ENCODE measurements at regions not wholly inside any gene's neighbourhood (a gene's known extent, or its start where the extent isn't known, plus 50 kb on each side); places are given as distances from the start of the nearest gene placed in this dataset.
"Not testable (repeated sequence)": the region's sequence is repeated elsewhere in the genome, so short reads cannot be mapped to it uniquely, and the experiment has no call there.

DNA sequence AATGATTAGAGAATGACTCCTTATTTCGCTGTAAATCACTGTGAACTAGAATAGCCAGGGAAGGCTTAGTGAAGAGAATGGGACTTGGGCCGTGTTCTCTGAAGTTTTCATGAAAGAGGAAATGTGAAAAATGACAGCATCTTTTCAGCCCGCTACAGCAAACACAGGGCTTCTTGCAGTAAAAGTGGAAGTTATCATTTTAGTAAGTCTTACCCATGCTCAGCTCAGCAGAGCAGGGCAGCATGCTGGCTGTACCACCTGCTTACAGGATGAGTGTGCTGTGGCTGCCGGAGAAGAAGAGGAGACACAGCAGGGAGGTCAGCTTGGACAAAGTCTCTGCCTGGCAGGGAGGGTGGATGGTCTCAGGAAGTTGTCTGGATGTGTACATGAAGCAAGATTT lies 300.7 kb upstream of the DLGAP1 start:
- ATAC-seq (ENCODE audit: low read depth) (no peak), DNase-seq (no peak)
- Histone ChIP-seq H3K79me2 (ENCODE audit: control insufficient read depth, insufficient read depth, low read length) (no peaks in the 10 kb centered on the region), H3K4me2 (replicated peaks; ENCODE audit: low read depth, low read length, poor library complexity, severe bottlenecking) (no peak overlapping the region), H3K9ac (ENCODE audit: low read length) (no peak overlapping the region), H3K27me3 (replicated peaks in 1 of 4; ENCODE audit: control extremely low read depth in 1 of 4, control insufficient read depth in 3 of 4, insufficient read depth in 4 of 4, low read length in 3 of 4) (no peaks in the 10 kb centered on the region), H3K4me1 (ENCODE audit: control insufficient read depth in 2 of 2, insufficient read depth in 2 of 2, low read length in 2 of 2) (no peaks in the 10 kb centered on the region), H3K4me3 (ENCODE audit: control extremely low read depth in 1 of 5, extremely low read depth in 1 of 5, insufficient read depth in 1 of 5, low read depth in 2 of 5, low read length in 4 of 5) (no peak overlapping the region), H3K27ac (ENCODE audit: low read length in 2 of 2) (no peak overlapping the region), H2AFZ (ENCODE audit: insufficient read depth, low read depth, low read length, poor library complexity, severe bottlenecking) (no peak overlapping the region), H4K20me1 (ENCODE audit: control insufficient read depth, insufficient read depth, low read length, poor library complexity, severe bottlenecking) (no peaks in the 10 kb centered on the region), H3K36me3 (replicated peaks in 1 of 2; ENCODE audit: control extremely low read depth in 1 of 2, control insufficient read depth in 1 of 2, extremely low read depth in 1 of 2, insufficient read depth in 2 of 2, low read length in 1 of 2) (no peaks in the 10 kb centered on the region), H3K9me3 (ENCODE audit: control extremely low read depth in 1 of 3, control insufficient read depth in 2 of 3, insufficient read depth in 1 of 3, low read length in 2 of 3) (peaks cover 0 to 9% (median 1%) of the 10 kb centered on the region in 3 donors)
- ChIA-PET POLR2A (no interaction called here), CTCF (no interaction called here)
- H3K9me3 Mint-ChIP-seq (ENCODE audit: insufficient read depth): peaks cover 4% of the 10 kb centered on the region
- H3K27me3 Mint-ChIP-seq: no peaks in the 10 kb centered on the region
- TF ChIP-seq, protein P1, sequence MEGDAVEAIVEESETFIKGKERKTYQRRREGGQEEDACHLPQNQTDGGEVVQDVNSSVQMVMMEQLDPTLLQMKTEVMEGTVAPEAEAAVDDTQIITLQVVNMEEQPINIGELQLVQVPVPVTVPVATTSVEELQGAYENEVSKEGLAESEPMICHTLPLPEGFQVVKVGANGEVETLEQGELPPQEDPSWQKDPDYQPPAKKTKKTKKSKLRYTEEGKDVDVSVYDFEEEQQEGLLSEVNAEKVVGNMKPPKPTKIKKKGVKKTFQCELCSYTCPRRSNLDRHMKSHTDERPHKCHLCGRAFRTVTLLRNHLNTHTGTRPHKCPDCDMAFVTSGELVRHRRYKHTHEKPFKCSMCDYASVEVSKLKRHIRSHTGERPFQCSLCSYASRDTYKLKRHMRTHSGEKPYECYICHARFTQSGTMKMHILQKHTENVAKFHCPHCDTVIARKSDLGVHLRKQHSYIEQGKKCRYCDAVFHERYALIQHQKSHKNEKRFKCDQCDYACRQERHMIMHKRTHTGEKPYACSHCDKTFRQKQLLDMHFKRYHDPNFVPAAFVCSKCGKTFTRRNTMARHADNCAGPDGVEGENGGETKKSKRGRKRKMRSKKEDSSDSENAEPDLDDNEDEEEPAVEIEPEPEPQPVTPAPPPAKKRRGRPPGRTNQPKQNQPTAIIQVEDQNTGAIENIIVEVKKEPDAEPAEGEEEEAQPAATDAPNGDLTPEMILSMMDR (IDR thresholded peaks at IDR 0.05): no peak
- no peak for TF ChIP-seq EZH2 (IDR thresholded peaks at IDR 0.05; ENCODE audit: borderline replicate concordance, insufficient read depth, low read depth, low read length, poor library complexity, severe bottlenecking)
- no peak overlapping the region for H3K4me3 Mint-ChIP-seq
- 68% methylated on average over 4 of the region's 4 CpGs for WGBS (ENCODE audit: insufficient coverage)
- H3K27ac Mint-ChIP-seq: no peak overlapping the region
- H3K4me1 Mint-ChIP-seq: no peaks in the 10 kb centered on the region
- intact Hi-C loops (cut with micrococcal nuclease): no loop called here

DNA sequence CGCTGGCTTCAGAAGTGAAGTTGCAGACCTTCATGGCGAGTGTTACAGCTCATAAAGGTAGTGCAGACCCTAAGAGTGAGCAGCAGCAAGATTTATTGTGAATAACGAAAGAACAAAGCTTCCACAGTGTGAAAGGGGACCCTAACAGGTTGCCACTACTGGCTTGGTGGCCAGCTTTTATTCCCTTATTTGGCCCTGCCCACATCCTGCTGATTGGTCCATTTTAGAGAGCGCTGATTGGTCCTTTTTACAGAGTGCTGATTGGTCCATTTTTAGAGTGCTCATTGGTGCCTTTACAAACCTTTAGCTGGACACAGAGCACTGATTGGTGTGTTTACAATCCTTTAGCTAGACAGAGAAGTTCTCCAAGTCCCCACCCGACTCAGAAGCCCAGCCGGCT lies 298.0 kb upstream of the DLGAP1 start:
- intact Hi-C loops (cut with micrococcal nuclease): not testable (repeated sequence)

More for the DNA sequence above, 298.0 kb upstream of the DLGAP1 start:
- H3K27ac Mint-ChIP-seq; H3K4me1 ChIP-seq (ENCODE audit: control insufficient read depth in 2 of 2, insufficient read depth in 2 of 2, low read length in 2 of 2); H2AFZ ChIP-seq (ENCODE audit: insufficient read depth, low read depth, low read length, poor library complexity, severe bottlenecking); H3K27ac ChIP-seq (ENCODE audit: low read length in 2 of 2); H3K79me2 ChIP-seq (ENCODE audit: control insufficient read depth, insufficient read depth, low read length); CTCF ChIA-PET; H3K4me1 Mint-ChIP-seq; H3K9me3 Mint-ChIP-seq (ENCODE audit: insufficient read depth); H3K9me3 ChIP-seq (ENCODE audit: control extremely low read depth in 1 of 3, control insufficient read depth in 2 of 3, insufficient read depth in 1 of 3, low read length in 2 of 3); DNase-seq; H3K9ac ChIP-seq (ENCODE audit: low read length); H4K20me1 ChIP-seq (ENCODE audit: control insufficient read depth, insufficient read depth, low read length, poor library complexity, severe bottlenecking); H3K36me3 ChIP-seq (replicated peaks in 1 of 2; ENCODE audit: control extremely low read depth in 1 of 2, control insufficient read depth in 1 of 2, extremely low read depth in 1 of 2, insufficient read depth in 2 of 2, low read length in 1 of 2); H3K27me3 ChIP-seq (replicated peaks in 1 of 4; ENCODE audit: control extremely low read depth in 1 of 4, control insufficient read depth in 3 of 4, insufficient read depth in 4 of 4, low read length in 3 of 4); ATAC-seq (ENCODE audit: low read depth); H3K4me3 ChIP-seq (ENCODE audit: control extremely low read depth in 1 of 5, extremely low read depth in 1 of 5, insufficient read depth in 1 of 5, low read depth in 2 of 5, low read length in 4 of 5); H3K4me3 Mint-ChIP-seq; H3K27me3 Mint-ChIP-seq; H3K4me2 ChIP-seq (replicated peaks; ENCODE audit: low read depth, low read length, poor library complexity, severe bottlenecking); POLR2A ChIA-PET: not testable (repeated sequence)
- WGBS (ENCODE audit: insufficient coverage): 80% methylated on average over 3 of the region's 6 CpGs

All from B cell (primary cell).